DOHH2 (cell line): ENCODE measurements at regions not wholly inside any gene's neighbourhood (a gene's known extent, or its start where the extent isn't known, plus 50 kb on each side); places are given as distances from the start of the nearest gene placed in this dataset.

Experiments used
- H3F3A ChIP-seq: fragments of 200-600 bp; sonication (generic), shearing (Covaris generic); 2 replicates; pipeline ENCODE4 v1.6.0; 2016; ENCODE audit warnings: antibody characterized with exemption, mild to moderate bottlenecking; ENCODE audit not compliant: control insufficient read depth, insufficient read depth
- H3K27ac ChIP-seq: fragments of 200-600 bp; sonication (generic); 2 replicates; pipeline ENCODE4 v1.5.1; 2014; ENCODE audit warnings: low read depth, mild to moderate bottlenecking, low read length, moderate library complexity
- H3K27me3 ChIP-seq: fragments of 200-600 bp; sonication (generic); 2 replicates; pipeline ENCODE4 v1.6.1; 2014; ENCODE audit warnings: mild to moderate bottlenecking, low read length, mixed read lengths; ENCODE audit not compliant: control insufficient read depth
- H3K36me3 ChIP-seq: fragments of 200-600 bp; sonication (generic); 2 replicates; pipeline ENCODE4 v1.6.1; 2014; ENCODE audit warnings: mild to moderate bottlenecking, low read length, moderate library complexity, mixed read lengths; ENCODE audit not compliant: control insufficient read depth
- H3K4me1 ChIP-seq: fragments of 200-600 bp; sonication (generic); 2 replicates; pipeline ENCODE4 v1.6.1; 2014; ENCODE audit warnings: mild to moderate bottlenecking, low read length, mixed read lengths; ENCODE audit not compliant: control insufficient read depth
- H3K4me2 ChIP-seq: fragments of 200-600 bp; sonication (generic); 2 replicates; pipeline ENCODE4 v1.6.0; 2014; ENCODE audit warnings: mild to moderate bottlenecking, low read length, moderate library complexity
- H3K4me3 ChIP-seq: fragments of 200-600 bp; sonication (generic); 2 replicates; pipeline ENCODE4 v1.5.1; 2014; ENCODE audit warnings: mild to moderate bottlenecking, low read length, mixed read lengths
- H3K79me2 ChIP-seq: fragments of 200-600 bp; sonication (generic); 2 replicates; pipeline ENCODE4 v1.6.1; 2014; ENCODE audit warnings: mild to moderate bottlenecking, low read length, mixed read lengths; ENCODE audit not compliant: control insufficient read depth
- H3K9me2 ChIP-seq: fragments of 200-600 bp; sonication (generic); replicated peaks from 2 replicates; pipeline ENCODE4 v1.6.1; 2014; ENCODE audit warnings: mild to moderate bottlenecking, low read length, mixed read lengths; ENCODE audit not compliant: control insufficient read depth
- H3K9me3 ChIP-seq: fragments of 200-600 bp; sonication (generic); 2 replicates; pipeline ENCODE4 v1.6.1; 2014; ENCODE audit warnings: antibody characterized with exemption, low read length, mixed read lengths; ENCODE audit not compliant: control insufficient read depth, insufficient read depth
- H4K20me1 ChIP-seq: fragments of 200-600 bp; sonication (generic); 2 replicates; pipeline ENCODE4 v1.6.0; 2014; ENCODE audit warnings: low read depth, mild to moderate bottlenecking, antibody characterized with exemption, low read length, moderate library complexity; ENCODE audit not compliant: control insufficient read depth, insufficient read depth
- CTCF ChIP-seq: fragments of 200-600 bp; sonication (generic); IDR thresholded peaks from one replicate; pipeline ENCODE4 v1.5.1; 2014; ENCODE audit warnings: antibody characterized with exemption, mild to moderate bottlenecking, low read depth, low read length; ENCODE audit not compliant: poor library complexity, severe bottlenecking
- EZH2phosphoT487 ChIP-seq: fragments of 200-600 bp; sonication (generic); IDR thresholded peaks from 2 replicates; pipeline ENCODE4 v1.6.1; 2017; ENCODE audit warnings: borderline replicate concordance, mild to moderate bottlenecking, antibody characterized with exemption, low read length, moderate library complexity, mixed read lengths

- H3K4me2 ChIP-seq, result no peak overlapping the region
- H3K9me3 ChIP-seq, result no peaks in the 10 kb centered on the region
- H3K36me3 ChIP-seq, result no peaks in the 10 kb centered on the region
- TF ChIP-seq CTCF, result no peak
- no peaks in the 10 kb centered on the region for H3K9me2 ChIP-seq
- no peaks in the 10 kb centered on the region for H3F3A ChIP-seq
- H3K27me3 ChIP-seq, result no peaks in the 10 kb centered on the region
- H4K20me1 ChIP-seq, result no peaks in the 10 kb centered on the region
- H3K4me3 ChIP-seq, result no peak overlapping the region
- no peaks in the 10 kb centered on the region for H3K4me1 ChIP-seq
- no peak overlapping the region for H3K27ac ChIP-seq
- no peaks in the 10 kb centered on the region for H3K79me2 ChIP-seq
These were observed 254.1 kb upstream of the KLF3 start for GRCh38 chr4:38409852-38410251.

DNA sequence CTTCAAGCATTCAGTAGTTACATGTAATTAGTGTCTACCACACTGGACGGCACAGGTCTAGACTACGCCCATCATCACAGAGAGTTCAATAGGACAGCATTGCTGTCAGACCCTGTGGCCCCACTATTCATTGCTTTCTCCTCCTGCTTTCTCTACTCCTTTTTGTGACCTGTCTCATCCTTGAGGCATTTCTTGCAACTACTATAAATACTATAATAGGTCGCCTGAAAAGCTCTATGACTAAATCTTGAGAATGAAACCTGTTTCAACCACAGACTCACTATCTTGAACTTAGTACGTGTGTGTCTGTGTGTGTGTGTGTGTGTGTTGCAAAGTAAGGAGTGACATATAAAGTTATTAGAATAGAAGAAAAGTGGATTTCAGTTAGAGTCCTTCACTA, 252.9 kb upstream of the KLF3 start:
- H3K36me3 ChIP-seq, result no peaks in the 10 kb centered on the region
- TF ChIP-seq CTCF (no peak), EZH2phosphoT487 (no peak)
- no peaks in the 10 kb centered on the region for H4K20me1 ChIP-seq
- H3K79me2 ChIP-seq, result no peaks in the 10 kb centered on the region
- no peaks in the 10 kb centered on the region for H3K27me3 ChIP-seq
- no peak overlapping the region for H3K4me3 ChIP-seq
- H3K4me2 ChIP-seq, result no peak overlapping the region
- no peaks in the 10 kb centered on the region for H3F3A ChIP-seq
- no peaks in the 10 kb centered on the region for H3K9me2 ChIP-seq
- no peaks in the 10 kb centered on the region for H3K9me3 ChIP-seq
- H3K4me1 ChIP-seq, result no peaks in the 10 kb centered on the region
- no peak overlapping the region for H3K27ac ChIP-seq

- no peak overlapping the region for H3K4me2 ChIP-seq
- H3K9me3 ChIP-seq, result no peaks in the 10 kb centered on the region
- H3K36me3 ChIP-seq, result no peaks in the 10 kb centered on the region
- TF ChIP-seq CTCF (no peak), EZH2phosphoT487 (no peak)
- H3K27me3 ChIP-seq, result no peaks in the 10 kb centered on the region
- H4K20me1 ChIP-seq, result no peaks in the 10 kb centered on the region
- H3K4me1 ChIP-seq, result no peaks in the 10 kb centered on the region
- no peaks in the 10 kb centered on the region for H3F3A ChIP-seq
- H3K79me2 ChIP-seq, result no peaks in the 10 kb centered on the region
- H3K27ac ChIP-seq, result no peak overlapping the region
- no peak overlapping the region for H3K4me3 ChIP-seq
- no peaks in the 10 kb centered on the region for H3K9me2 ChIP-seq
These were observed 251.9 kb upstream of the KLF3 start for GRCh38 chr4:38411981-38412536.
